HepG2 (cell line): ENCODE measurements at regions not wholly inside any gene's neighbourhood (a gene's known extent, or its start where the extent isn't known, plus 50 kb on each side); places are given as distances from the start of the nearest gene placed in this dataset.

Experiments
- ATAC-seq: fragments of 200-7000 bp; cut with Tn5 transposase; 3 replicates; pipeline ENCODE4 v1.9.1; 2020; ENCODE audit warnings: mild to moderate bottlenecking, moderate library complexity
- BruUV-seq: library from RNA; stranded (reverse); fragments of 400-500 nt; replicated peaks from 2 replicates; lab custom pipeline; 2021; lab: Mats Ljungman, UMichigan
- CTCF ChIA-PET: fragments of 300-600 bp; formaldehyde crosslinking; extraction: SDS; loops from one replicate; lab custom pipeline; 2021; ENCODE audit warnings: low total read pairs, inconsistent platforms, low intra/inter-chr PET ratio; lab: Yijun Ruan, JAX
- POLR2A ChIA-PET: fragments of 350-600 bp; sonication (Branson Sonifier 250); formaldehyde crosslinking; loops from one replicate; lab custom pipeline; 2020; ENCODE audit warnings: antibody characterized with exemption, inconsistent platforms; lab: Yijun Ruan, JAX
- DNase-seq: peaks from one replicate; pipeline ENCODE4 v3.0.0-alpha.2; 2015; ENCODE audit warnings: low spot score
- FAIRE-seq: peaks from 3 replicates; lab custom pipeline; 2011; peaks lifted over from hg19 to GRCh38; lab: Jason Lieb, UNC
- H2AFZ ChIP-seq: one replicate; pipeline ENCODE4 v1.6.1; 2011; ENCODE audit warnings: low read length, inconsistent platforms
- H3K27ac ChIP-seq: fragments of 300-600 bp; 3 replicates; pipeline ENCODE4 v1.8.0; 2011; ENCODE audit warnings: mixed run types, mild to moderate bottlenecking, mixed read lengths, low read length, inconsistent platforms; ENCODE audit not compliant: insufficient read depth; ENCODE audit errors: extremely low read length
- H3K27me3 ChIP-seq, 2 experiments: fragments of 200-600 bp in 1 of 2; 2 replicates in 1 of 2; 3 replicates in 1 of 2; pipeline versions ENCODE4 v1.6.0 to v1.8.0; 2011; ENCODE audit warnings: low read length in 2 of 2, mild to moderate bottlenecking in 2 of 2, moderate library complexity in 2 of 2, inconsistent platforms in 1 of 2; ENCODE audit not compliant: insufficient read depth in 2 of 2, control insufficient read depth in 1 of 2
- H3K36me3 ChIP-seq, 2 experiments: fragments of 200-600 bp in 1 of 2; replicated peaks in 1 of 2; 2 replicates in 1 of 2; 3 replicates in 1 of 2; pipeline versions ENCODE4 v1.5.1 to v1.8.0; 2011; ENCODE audit warnings: low read length in 2 of 2, inconsistent platforms in 1 of 2; ENCODE audit not compliant: insufficient read depth in 2 of 2, control insufficient read depth in 1 of 2
- H3K4me1 ChIP-seq: 2 replicates; pipeline ENCODE4 v1.5.1; 2012; ENCODE audit warnings: low read length, inconsistent platforms; ENCODE audit not compliant: insufficient read depth
- H3K4me2 ChIP-seq: 2 replicates; pipeline ENCODE4 v1.6.0; 2011; ENCODE audit warnings: low read depth, low read length, inconsistent platforms
- H3K4me3 ChIP-seq, 3 experiments: fragments of 200-600 bp in 1 of 3; sonication (generic), shearing (Covaris generic) in 1 of 3; replicated peaks in 1 of 3; 2 replicates each; pipeline ENCODE4 v1.5.1; 2011 to 2016; ENCODE audit warnings: low read length in 3 of 3, inconsistent platforms in 2 of 3, low read depth in 2 of 3, mild to moderate bottlenecking in 2 of 3, control low read depth in 1 of 3, mixed read lengths in 1 of 3; ENCODE audit not compliant: insufficient read depth in 1 of 3
- H3K79me2 ChIP-seq: one replicate; pipeline ENCODE4 v1.6.1; 2011; ENCODE audit warnings: low read length, inconsistent platforms; ENCODE audit not compliant: insufficient read depth
- H3K9ac ChIP-seq: 2 replicates; pipeline ENCODE4 v1.6.0; 2011; ENCODE audit warnings: mild to moderate bottlenecking, low read depth, low read length, inconsistent platforms; ENCODE audit not compliant: insufficient read depth
- H3K9me3 ChIP-seq: 2 replicates; pipeline ENCODE4 v1.5.1; 2012; ENCODE audit warnings: mild to moderate bottlenecking, low read length
- H4K20me1 ChIP-seq: 2 replicates; pipeline ENCODE4 v1.6.0; 2011; ENCODE audit warnings: inconsistent platforms, mild to moderate bottlenecking, low read length, moderate library complexity; ENCODE audit not compliant: insufficient read depth
- ASH2L ChIP-seq: fragments of 300-600, 200-600 bp; sonication (generic); IDR thresholded peaks from 2 replicates; pipeline ENCODE4 v1.7.0; 2017; ENCODE audit warnings: low read depth, mild to moderate bottlenecking, moderate library complexity, mixed read lengths, low read length; ENCODE audit not compliant: insufficient read length
- HDAC2 ChIP-seq: sonication (generic); formaldehyde crosslinking; IDR thresholded peaks from 2 replicates; pipeline ENCODE4 v1.4.0; 2020; ENCODE audit warnings: missing genetic modification reagents
- HMG20A ChIP-seq: IDR thresholded peaks from 2 replicates; pipeline ENCODE4 v1.6.1; 2016; ENCODE audit warnings: borderline replicate concordance
- NFIB ChIP-seq: sonication (generic); formaldehyde crosslinking; IDR thresholded peaks from 2 replicates; pipeline ENCODE4 v1.9.0; 2021; ENCODE audit warnings: missing genetic modification reagents, mild to moderate bottlenecking, borderline replicate concordance
- NR2C2 ChIP-seq: sonication (generic); formaldehyde crosslinking; IDR thresholded peaks from 2 replicates; pipeline ENCODE4 v1.4.0; 2020; ENCODE audit warnings: missing genetic modification reagents, mild to moderate bottlenecking, moderate library complexity, borderline replicate concordance
- PHF20 ChIP-seq: sonication (generic); formaldehyde crosslinking; IDR thresholded peaks from 2 replicates; pipeline ENCODE4 v1.5.0; 2020; ENCODE audit warnings: mild to moderate bottlenecking, missing genetic modification reagents
- PTBP1 ChIP-seq: fragments of 200-400 bp; formaldehyde crosslinking; IDR thresholded peaks from 2 replicates; pipeline ENCODE4 v1.6.1; 2018; ENCODE audit warnings: low read length, low read depth; ENCODE audit not compliant: poor library complexity, severe bottlenecking
- TBX2 ChIP-seq: sonication (generic); formaldehyde crosslinking; IDR thresholded peaks from 2 replicates; pipeline ENCODE4 v1.5.0; 2020; ENCODE audit warnings: missing genetic modification reagents, mild to moderate bottlenecking, borderline replicate concordance
- TERF1 ChIP-seq: sonication (generic); formaldehyde crosslinking; IDR thresholded peaks from 2 replicates; pipeline ENCODE4 v1.8.0; 2022; ENCODE audit warnings: mild to moderate bottlenecking, missing genetic modification reagents, moderate library complexity
- XBP1 ChIP-seq: sonication (generic); formaldehyde crosslinking; IDR thresholded peaks from 2 replicates; pipeline ENCODE4 v1.5.0; 2020; ENCODE audit warnings: missing genetic modification reagents
- ZBTB49 ChIP-seq: sonication (generic); formaldehyde crosslinking; IDR thresholded peaks from 2 replicates; pipeline ENCODE4 v1.4.0; 2020; ENCODE audit warnings: missing genetic modification reagents, borderline replicate concordance
- ZNF160 ChIP-seq: sonication (generic); formaldehyde crosslinking; IDR thresholded peaks from 2 replicates; pipeline ENCODE4 v1.8.0; 2022; ENCODE audit warnings: mild to moderate bottlenecking, inconsistent platforms, missing genetic modification reagents
- ZNF225 ChIP-seq: sonication (generic); formaldehyde crosslinking; IDR thresholded peaks from 2 replicates; pipeline ENCODE4 v1.4.0; 2020; ENCODE audit warnings: mild to moderate bottlenecking, missing genetic modification reagents
- ZNF558 ChIP-seq: sonication (generic); formaldehyde crosslinking; IDR thresholded peaks from 2 replicates; pipeline ENCODE4 v1.9.0; 2022; ENCODE audit warnings: mild to moderate bottlenecking, missing genetic modification reagents, borderline replicate concordance
- ZSCAN25 ChIP-seq: sonication (generic); formaldehyde crosslinking; IDR thresholded peaks from 2 replicates; pipeline ENCODE4 v1.8.0; 2022; ENCODE audit warnings: mild to moderate bottlenecking, missing genetic modification reagents
- WGBS: methylation state at CpG from one replicate; pipeline ENCODE4 v1.1.6; 2017; ENCODE audit warnings: low lambda C conversion rate; 5-methylcytosine and 5-hydroxymethylcytosine counted together
- in situ Hi-C: cut with HindIII; loops from 2 replicates; pipeline ENCODE4 v1.10.0; 2017; ENCODE audit warnings: low pct_unique_long_range_greater_than_20kb; ENCODE audit not compliant: extremely low pct_ligation_motif_present
- intact Hi-C: fragments of 100-400 bp; cut with micrococcal nuclease; formaldehyde crosslinking; loops from one replicate; pipeline ENCODE4 v1.10.0; 2022; ENCODE audit not compliant: unreplicated experiment

- no peak for TF ChIP-seq XBP1 (CRISPR knock-in tag)
These were observed 221.4 kb downstream of the MINAR1 start (continued) for GRCh38 chr15:79653533-79653932.

GRCh38 chr15:79656151-79657000, 224.2 kb downstream of the MINAR1 start:
- no peak overlapping the region for H3K27ac ChIP-seq
- WGBS, result 2% methylated on average over 5 of the region's 5 CpGs
- no peak for TF ChIP-seq HMG20A (CRISPR knock-in tag)
- no peak for TF ChIP-seq ZBTB49 (CRISPR knock-in tag)
- no peak for TF ChIP-seq PHF20 (CRISPR knock-in tag)
- no peak for TF ChIP-seq PTBP1
- no peak for TF ChIP-seq NFIB
- TF ChIP-seq ASH2L, result no peak
- no peak for TF ChIP-seq ZNF225 (CRISPR knock-in tag)
- TF ChIP-seq TBX2 (CRISPR knock-in tag), result no peak
- no peak for TF ChIP-seq TERF1 (CRISPR knock-in tag)
- TF ChIP-seq ZSCAN25, result no peak
- TF ChIP-seq ZNF160 (CRISPR knock-in tag), result no peak
- TF ChIP-seq HDAC2 (CRISPR knock-in tag), result no peak
- TF ChIP-seq NR2C2, result no peak
- TF ChIP-seq ZNF558, result no peak

More at GRCh38 chr15:79656151-79657000, 224.2 kb downstream of the MINAR1 start:
- intact Hi-C loops (no loop called here), in situ Hi-C loops (no loop called here)
- H2AFZ ChIP-seq, result no peak overlapping the region
- FAIRE-seq (no peak), DNase-seq (no peak), ATAC-seq (no peak)
- no peaks in the 10 kb centered on the region for H3K9me3 ChIP-seq
- H3K27me3 ChIP-seq, result no peaks in the 10 kb centered on the region
- no peaks in the 10 kb centered on the region for H3K4me1 ChIP-seq
- ChIA-PET POLR2A (no interaction called here), CTCF (no interaction called here)
- H3K9ac ChIP-seq, result no peak overlapping the region
- BruUV-seq, result no TSS peak
- H3K79me2 ChIP-seq, result no peaks in the 10 kb centered on the region
- H3K4me3 ChIP-seq, result no peak overlapping the region
- H3K4me2 ChIP-seq, result no peak overlapping the region
- H4K20me1 ChIP-seq, result no peaks in the 10 kb centered on the region
- no peaks in the 10 kb centered on the region for H3K36me3 ChIP-seq
